ENCODE measurements at regions not wholly inside any gene's neighbourhood (a gene's known extent, or its start where the extent isn't known, plus 50 kb on each side); places are given as distances from the start of the nearest gene placed in this dataset.
A peak's percentile ranks its signal among the peaks of the same experiment; 100 is the strongest.

- Mint-ChIP-seq H3K4me3 (peak overlapping the region; percentile 61 to 77), H3K9me3 (peaks cover 0 to 3% of the 10 kb centered on the region in 2 donors), H3K4me1 (peaks cover 69% of the 10 kb centered on the region), H3K27ac (peak overlapping the region; percentile 93 to 95), H3K27me3 (no peaks in the 10 kb centered on the region)
- ATAC-seq (no peak), DNase-seq (no peak)
Observed at GRCh38 chr6:111973927-111974639, 79.8 kb upstream of the CCN6 start.

GRCh38 chr6:111975466-111975865 lies 78.4 kb upstream of the CCN6 start:
- no peaks in the 10 kb centered on the region for H3K27me3 Mint-ChIP-seq
- H3K9me3 Mint-ChIP-seq: no peaks in the 10 kb centered on the region
- H3K4me1 Mint-ChIP-seq: peaks cover 83% of the 10 kb centered on the region
- peak overlapping the region in 1 of 2 donors; percentile 59 for H3K27ac Mint-ChIP-seq
- H3K4me3 Mint-ChIP-seq: peak overlapping the region in 1 of 2 donors; percentile 41
- ATAC-seq (peak; percentile 47), DNase-seq (peak in 1 of 2 donors; percentile 52)

GRCh38 chr6:111976139-111976538 lies 77.8 kb upstream of the CCN6 start:
- Mint-ChIP-seq H3K4me1 (peaks cover 87% of the 10 kb centered on the region), H3K4me3 (peak overlapping the region; percentile 7 to 29), H3K27ac (peak overlapping the region in 1 of 2 donors; percentile 67), H3K27me3 (no peaks in the 10 kb centered on the region), H3K9me3 (no peaks in the 10 kb centered on the region)
- ATAC-seq: no peak
- DNase-seq: no peak

- no peak for ATAC-seq
- Mint-ChIP-seq H3K27ac (no peak overlapping the region), H3K4me3 (no peak overlapping the region), H3K27me3 (no peaks in the 10 kb centered on the region), H3K9me3 (peaks cover 0 to 4% of the 10 kb centered on the region in 2 donors), H3K4me1 (peaks cover 77% of the 10 kb centered on the region)
- no peak for DNase-seq
Observed at GRCh38 chr6:111978532-111979149, 75.3 kb upstream of the CCN6 start.

GRCh38 chr6:111979633-111980032 lies 74.3 kb upstream of the CCN6 start:
- H3K4me1 Mint-ChIP-seq: peaks cover 77% of the 10 kb centered on the region
- ATAC-seq (peak; percentile 49), DNase-seq (no peak)
- H3K4me3 Mint-ChIP-seq: no peak overlapping the region
- H3K27ac Mint-ChIP-seq: no peak overlapping the region
- H3K9me3 Mint-ChIP-seq: peaks cover 0 to 4% of the 10 kb centered on the region in 2 donors
- H3K27me3 Mint-ChIP-seq: no peaks in the 10 kb centered on the region

GRCh38 chr6:111980143-111980542 lies 73.8 kb upstream of the CCN6 start:
- no peak for ATAC-seq
- no peak overlapping the region for H3K4me3 Mint-ChIP-seq
- peaks cover 0 to 4% of the 10 kb centered on the region in 2 donors for H3K9me3 Mint-ChIP-seq
- peaks cover 77% of the 10 kb centered on the region for H3K4me1 Mint-ChIP-seq
- DNase-seq: no peak
- H3K27ac Mint-ChIP-seq: no peak overlapping the region
- H3K27me3 Mint-ChIP-seq: no peaks in the 10 kb centered on the region

- Mint-ChIP-seq H3K4me1 (peaks cover 77% of the 10 kb centered on the region), H3K9me3 (peaks cover 0 to 4% of the 10 kb centered on the region in 2 donors), H3K4me3 (no peak overlapping the region), H3K27me3 (no peaks in the 10 kb centered on the region), H3K27ac (no peak overlapping the region)
- ATAC-seq (no peak), DNase-seq (no peak)
Observed at GRCh38 chr6:111980971-111981840, 72.7 kb upstream of the CCN6 start.

- Mint-ChIP-seq H3K27me3 (no peaks in the 10 kb centered on the region), H3K27ac (peak overlapping the region; percentile 4 to 38), H3K4me3 (peak overlapping the region; percentile 21 to 30), H3K4me1 (peaks cover 77% of the 10 kb centered on the region), H3K9me3 (peaks cover 0 to 8% of the 10 kb centered on the region in 2 donors)
- no peak for ATAC-seq
- no peak for DNase-seq
Observed at GRCh38 chr6:111982681-111983080, 71.2 kb upstream of the CCN6 start.

- Mint-ChIP-seq H3K4me1 (peaks cover 81% of the 10 kb centered on the region), H3K9me3 (peaks cover 0 to 8% of the 10 kb centered on the region in 2 donors), H3K4me3 (peak overlapping the region; percentile 21 to 30), H3K27ac (peak overlapping the region; percentile 38 to 84), H3K27me3 (no peaks in the 10 kb centered on the region)
- ATAC-seq (peak; percentile 24), DNase-seq (no peak)
Observed at GRCh38 chr6:111983193-111983592, 70.7 kb upstream of the CCN6 start.

GRCh38 chr6:111984081-111984480 lies 69.8 kb upstream of the CCN6 start:
- peak; percentile 82 for ATAC-seq

GRCh38 chr6:111984516-111985201 lies 69.2 kb upstream of the CCN6 start:
- no peak for DNase-seq
- Mint-ChIP-seq H3K4me3 (peak overlapping the region; percentile 32 to 43), H3K27ac (peak overlapping the region; percentile 71 to 89), H3K4me1 (peaks cover 89% of the 10 kb centered on the region), H3K27me3 (no peaks in the 10 kb centered on the region), H3K9me3 (peaks cover 0 to 8% of the 10 kb centered on the region in 2 donors)
- peak; percentile 6 for ATAC-seq

More at GRCh38 chr6:111984081-111984480, 69.8 kb upstream of the CCN6 start:
- Mint-ChIP-seq H3K27ac (peak overlapping the region; percentile 73 to 89), H3K27me3 (no peaks in the 10 kb centered on the region), H3K4me1 (peaks cover 89% of the 10 kb centered on the region), H3K9me3 (peaks cover 0 to 8% of the 10 kb centered on the region in 2 donors), H3K4me3 (peak overlapping the region in 1 of 2 donors; percentile 20)
- peak in 1 of 2 donors; percentile 46 for DNase-seq

GRCh38 chr6:111985202-111985731 lies 68.6 kb upstream of the CCN6 start:
- peaks cover 89% of the 10 kb centered on the region for H3K4me1 Mint-ChIP-seq
- peak overlapping the region; percentile 49 to 71 for H3K27ac Mint-ChIP-seq

GRCh38 chr6:111986651-111987050 lies 67.3 kb upstream of the CCN6 start:
- no peak overlapping the region for H3K27ac Mint-ChIP-seq
- ATAC-seq (no peak), DNase-seq (no peak)
- H3K4me1 Mint-ChIP-seq: peaks cover 95% of the 10 kb centered on the region
- H3K27me3 Mint-ChIP-seq: no peaks in the 10 kb centered on the region
- peaks cover 0 to 8% of the 10 kb centered on the region in 2 donors for H3K9me3 Mint-ChIP-seq
- H3K4me3 Mint-ChIP-seq: no peak overlapping the region

More at GRCh38 chr6:111985202-111985731, 68.6 kb upstream of the CCN6 start:
- Mint-ChIP-seq H3K9me3 (peaks cover 0 to 8% of the 10 kb centered on the region in 2 donors), H3K27me3 (no peaks in the 10 kb centered on the region), H3K4me3 (peak overlapping the region; percentile 3 to 32)
- ATAC-seq (peak; percentile 72), DNase-seq (peak in 1 of 2 donors; percentile 54)

GRCh38 chr6:111987295-111987694 lies 66.6 kb upstream of the CCN6 start:
- Mint-ChIP-seq H3K4me3 (no peak overlapping the region), H3K27ac (no peak overlapping the region), H3K9me3 (peaks cover 0 to 8% of the 10 kb centered on the region in 2 donors), H3K27me3 (no peaks in the 10 kb centered on the region), H3K4me1 (peaks cover 100% of the 10 kb centered on the region)
- DNase-seq: no peak
- ATAC-seq: no peak

- Mint-ChIP-seq H3K27ac (peak overlapping the region; percentile 92 to 96), H3K4me3 (peak overlapping the region; percentile 58 to 65)
- no peak for DNase-seq
Observed at GRCh38 chr6:111988926-111989325, 65.0 kb upstream of the CCN6 start.

More at GRCh38 chr6:111988926-111989325, 65.0 kb upstream of the CCN6 start:
- H3K27me3 Mint-ChIP-seq: no peaks in the 10 kb centered on the region
- H3K4me1 Mint-ChIP-seq: peaks cover 100% of the 10 kb centered on the region
- no peak for ATAC-seq
- peaks cover 0 to 4% of the 10 kb centered on the region in 2 donors for H3K9me3 Mint-ChIP-seq

Data from stimulated activated naive CD8-positive, alpha-beta T cell treated with anti-CD3 and anti-CD28 coated beads, Interleukin-15, amount 100 ng/mL, for 72 hours (primary cell).